ENCODE measurements at regions not wholly inside any gene's neighbourhood (a gene's known extent, or its start where the extent isn't known, plus 50 kb on each side); places are given as distances from the start of the nearest gene placed in this dataset.

DNA sequence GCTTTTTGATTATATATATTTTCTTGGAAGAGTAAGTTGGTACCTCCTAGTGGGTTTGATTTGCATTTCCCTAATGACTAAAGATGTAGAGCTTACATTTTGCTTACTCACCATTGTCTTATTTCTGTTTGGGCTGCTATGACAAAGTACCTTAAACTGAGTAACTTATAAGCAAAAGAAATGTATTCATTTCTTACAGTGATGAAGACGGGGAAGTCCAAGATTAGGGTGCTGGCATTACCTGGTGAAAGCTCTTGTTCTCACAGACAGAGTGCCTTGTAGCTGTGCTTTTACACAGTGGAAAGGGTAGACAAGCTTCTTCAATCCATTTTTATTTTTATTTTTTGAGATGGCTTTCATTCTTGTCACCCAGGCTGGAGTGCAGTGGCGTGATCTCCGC is 229.2 kb upstream of the AGA start:
- Histone ChIP-seq H3K27me3 (no peaks in the 10 kb centered on the region), H3K4me3 (no peak overlapping the region), H3K27ac (no peak overlapping the region), H3K4me1 (no peaks in the 10 kb centered on the region), H3K9me3 (no peaks in the 10 kb centered on the region), H3K36me3 (no peaks in the 10 kb centered on the region)
- TF ChIP-seq CTCF (IDR thresholded peaks at IDR 0.05) = no peak
- DNase-seq (no peak), ATAC-seq (no peak)
- 94 to 95% methylated on average over 3 of the region's 3 CpGs for WGBS, 2 donors
- intact Hi-C loops (cut with DNase I) = no loop called here

- no peaks in the 10 kb centered on the region for H3K9me3 ChIP-seq
- no peak for TF ChIP-seq CTCF (IDR thresholded peaks at IDR 0.05)
- no peaks in the 10 kb centered on the region for H3K4me1 ChIP-seq
- no peaks in the 10 kb centered on the region for H3K36me3 ChIP-seq
- WGBS, 2 donors = 82 to 86% methylated on average over 2 of the region's 2 CpGs
- no peak overlapping the region for H3K27ac ChIP-seq
- H3K27me3 ChIP-seq = no peaks in the 10 kb centered on the region
- no peak for DNase-seq
- H3K4me3 ChIP-seq = no peak overlapping the region
- ATAC-seq = no peak
- intact Hi-C loops (cut with DNase I) = no loop called here
These were observed 229.6 kb upstream of the AGA start for GRCh38 chr4:177671845-177672244.

GRCh38 chr4:177673985-177674489 is 231.8 kb upstream of the AGA start:
- H3K4me3 ChIP-seq = no peak overlapping the region
- DNase-seq = no peak
- H3K4me1 ChIP-seq = no peaks in the 10 kb centered on the region
- no peaks in the 10 kb centered on the region for H3K9me3 ChIP-seq
- no peak for TF ChIP-seq CTCF (IDR thresholded peaks at IDR 0.05)
- no peak overlapping the region for H3K27ac ChIP-seq
- WGBS, 2 donors = 77 to 82% methylated on average over 3 of the region's 3 CpGs
- no peaks in the 10 kb centered on the region for H3K27me3 ChIP-seq
- H3K36me3 ChIP-seq = no peaks in the 10 kb centered on the region
- intact Hi-C loops (cut with DNase I) = no loop called here
- no peak for ATAC-seq

DNA sequence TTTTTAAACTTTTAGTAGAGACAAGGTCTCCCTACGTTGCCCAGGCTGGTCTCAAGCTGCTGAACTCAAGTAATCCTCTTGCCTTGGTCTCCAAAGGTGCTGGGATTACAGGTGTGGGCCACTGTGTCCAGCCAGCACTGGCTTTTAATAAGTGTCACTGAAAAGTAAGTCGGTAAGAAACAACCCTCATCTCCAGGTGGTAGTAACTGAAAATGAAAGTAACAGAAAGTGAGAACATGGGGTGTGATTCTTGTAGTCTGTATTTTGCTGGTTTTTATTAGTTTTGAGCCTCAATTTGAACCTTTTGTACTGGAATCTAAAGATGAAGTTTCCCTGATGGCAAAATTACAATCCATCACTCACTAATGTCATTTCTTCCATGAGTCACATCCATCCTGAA is 238.1 kb upstream of the AGA start:
- no peak for ATAC-seq
- intact Hi-C loops (cut with DNase I) = no loop called here
- WGBS, 2 donors = 66 to 72% methylated on average over 2 of the region's 2 CpGs

More for the DNA sequence above, 238.1 kb upstream of the AGA start:
- no peaks in the 10 kb centered on the region for H3K36me3 ChIP-seq
- no peak overlapping the region for H3K27ac ChIP-seq
- no peaks in the 10 kb centered on the region for H3K4me1 ChIP-seq
- no peak for TF ChIP-seq CTCF (IDR thresholded peaks at IDR 0.05)
- no peak for DNase-seq
- H3K27me3 ChIP-seq = no peaks in the 10 kb centered on the region
- no peaks in the 10 kb centered on the region for H3K9me3 ChIP-seq
- no peak overlapping the region for H3K4me3 ChIP-seq
